Neural cell (in vitro differentiated cells): ENCODE measurements at regions not wholly inside any gene's neighbourhood (a gene's known extent, or its start where the extent isn't known, plus 50 kb on each side); places are given as distances from the start of the nearest gene placed in this dataset.

ENCODE experiments used
- H2AFZ ChIP-seq: fragments of 200-600, 300-800 bp; sonication (generic), shearing (Covaris generic); 2 replicates; pipeline ENCODE4 v1.6.0; 2014; ENCODE audit warnings: low read depth, mild to moderate bottlenecking, antibody characterized with exemption, low read length, moderate library complexity
- H3F3A ChIP-seq: fragments of 200-600 bp; shearing (Covaris generic); 2 replicates; pipeline ENCODE4 v1.6.1; 2016; ENCODE audit warnings: mild to moderate bottlenecking, moderate library complexity, mixed read lengths, antibody characterized with exemption, low read length; ENCODE audit not compliant: insufficient read depth, poor library complexity, severe bottlenecking
- H3K27ac ChIP-seq: fragments of 200-600, 300-800 bp; sonication (generic), shearing (Covaris generic); 2 replicates; pipeline ENCODE4 v1.5.1; 2014; ENCODE audit warnings: mild to moderate bottlenecking, low read length, moderate library complexity
- H3K27me3 ChIP-seq: fragments of 300-800, 200-600 bp; sonication (generic), shearing (Covaris generic); 2 replicates; pipeline ENCODE4 v1.6.0; 2014; ENCODE audit warnings: mild to moderate bottlenecking, low read depth, low read length, moderate library complexity; ENCODE audit not compliant: insufficient read depth
- H3K36me3 ChIP-seq: fragments of 300-800, 200-600 bp; sonication (generic), shearing (Covaris generic); 2 replicates; pipeline ENCODE4 v1.5.1; 2014; ENCODE audit warnings: mild to moderate bottlenecking, antibody characterized with exemption, low read length, moderate library complexity; ENCODE audit not compliant: insufficient read depth
- H3K4me2 ChIP-seq: fragments of 300-800, 200-600 bp; sonication (generic), shearing (Covaris generic); 2 replicates; pipeline ENCODE4 v1.6.0; 2014; ENCODE audit warnings: mild to moderate bottlenecking, low read length
- H3K4me3 ChIP-seq: fragments of 300-800, 200-600 bp; sonication (generic), shearing (Covaris generic); 2 replicates; pipeline ENCODE4 v1.5.1; 2014; ENCODE audit warnings: mild to moderate bottlenecking, low read length, moderate library complexity
- H3K79me2 ChIP-seq: fragments of 200-600 bp; shearing (Covaris generic); replicated peaks from 2 replicates; pipeline ENCODE4 v1.6.0; 2014; ENCODE audit warnings: mild to moderate bottlenecking, low read length, moderate library complexity; ENCODE audit not compliant: insufficient read depth
- H3K9ac ChIP-seq: fragments of 300-800, 200-600 bp; sonication (generic), shearing (Covaris generic); 2 replicates; pipeline ENCODE4 v1.6.1; 2016; ENCODE audit warnings: mild to moderate bottlenecking, low read length, mixed read lengths
- H3K9me2 ChIP-seq: fragments of 200-600 bp; shearing (Covaris generic); 2 replicates; pipeline ENCODE4 v1.6.1; 2016; ENCODE audit warnings: mild to moderate bottlenecking, low read length, mixed read lengths; ENCODE audit not compliant: insufficient read depth
- H3K9me3 ChIP-seq: fragments of 200-600, 300-800 bp; sonication (generic), shearing (Covaris generic); 2 replicates; pipeline ENCODE4 v1.6.1; 2016; ENCODE audit warnings: mild to moderate bottlenecking, mixed run types, low read length, moderate library complexity, mixed read lengths
- H4K20me1 ChIP-seq: fragments of 200-600 bp; shearing (Covaris generic); 2 replicates; pipeline ENCODE4 v1.6.1; 2016; ENCODE audit warnings: mild to moderate bottlenecking, mixed run types; ENCODE audit not compliant: insufficient read depth
- EP300 ChIP-seq: fragments of 450-650 bp; conservative IDR thresholded peaks from 2 replicates; pipeline ENCODE4 v1.6.1; 2014; ENCODE audit warnings: antibody characterized with exemption, mild to moderate bottlenecking, moderate library complexity; ENCODE audit not compliant: poor library complexity, severe bottlenecking
- EZH2 ChIP-seq: fragments of 200-600, 300-800 bp; shearing (Covaris generic), sonication (generic); IDR thresholded peaks from 2 replicates; pipeline ENCODE4 v1.6.1; 2014; ENCODE audit warnings: antibody characterized with exemption, low read length, borderline replicate concordance, mild to moderate bottlenecking; ENCODE audit not compliant: insufficient read depth, poor library complexity, severe bottlenecking
- MXI1 ChIP-seq: fragments of 450-650 bp; conservative IDR thresholded peaks from 2 replicates; pipeline ENCODE4 v1.6.1; 2014; ENCODE audit warnings: antibody characterized with exemption, mild to moderate bottlenecking; ENCODE audit not compliant: poor library complexity, severe bottlenecking
- POLR2AphosphoS5 ChIP-seq: IDR thresholded peaks from 2 replicates; pipeline ENCODE4 v1.6.1; 2012
- RAD21 ChIP-seq: fragments of 450-650 bp; conservative IDR thresholded peaks from 2 replicates; pipeline ENCODE4 v1.6.1; 2014; ENCODE audit warnings: antibody characterized with exemption, mild to moderate bottlenecking, moderate library complexity
- SMC3 ChIP-seq: fragments of 450-650 bp; conservative IDR thresholded peaks from 2 replicates; pipeline ENCODE4 v1.6.1; 2014; ENCODE audit warnings: antibody characterized with exemption, mild to moderate bottlenecking, moderate library complexity; ENCODE audit not compliant: poor library complexity
- TAF1 ChIP-seq: IDR thresholded peaks from 2 replicates; pipeline ENCODE4 v1.6.1; 2012; ENCODE audit warnings: low read depth
- TF ChIP-seq, protein P1 (sequence below): fragments of 450-650 bp; IDR thresholded peaks from 2 replicates; pipeline ENCODE4 v1.5.1; 2014; ENCODE audit warnings: antibody characterized with exemption, mild to moderate bottlenecking, moderate library complexity; ENCODE audit not compliant: poor library complexity, severe bottlenecking
- TF ChIP-seq, protein P2 (sequence below): IDR thresholded peaks from 2 replicates; pipeline ENCODE4 v1.6.1; 2012; ENCODE audit warnings: borderline replicate concordance

DNA sequence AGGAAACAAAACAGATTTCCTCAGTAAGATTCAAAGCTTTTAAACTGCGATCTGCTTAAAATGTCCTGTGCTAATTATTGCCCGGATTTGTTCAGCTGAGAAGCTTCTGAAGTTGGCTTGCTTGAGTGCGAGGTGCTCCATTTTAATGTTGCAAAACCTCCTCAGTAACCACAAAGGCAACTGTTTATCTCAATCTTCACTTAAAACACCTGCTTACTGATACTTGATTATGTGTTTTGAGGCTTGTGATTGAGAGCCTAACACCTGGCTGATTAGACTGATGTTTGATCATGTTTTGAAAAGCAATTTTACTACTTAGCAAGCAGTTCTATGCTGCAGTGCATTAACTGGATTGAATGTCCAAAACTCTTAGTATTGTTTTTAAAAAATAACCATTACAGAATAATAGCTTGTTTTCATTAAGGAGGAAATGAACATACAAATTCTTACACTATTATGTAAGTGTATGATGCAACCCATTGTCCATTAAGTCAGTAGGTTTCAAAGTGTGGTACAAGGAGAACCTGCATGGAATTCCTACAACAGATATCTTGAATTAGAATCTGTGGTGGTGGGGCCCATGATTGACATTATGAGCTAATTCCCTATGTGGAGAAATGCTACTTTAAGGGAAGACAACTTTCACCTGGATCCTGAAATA, 96.9 kb upstream of the FAM180A start:
- TF ChIP-seq, protein P1, sequence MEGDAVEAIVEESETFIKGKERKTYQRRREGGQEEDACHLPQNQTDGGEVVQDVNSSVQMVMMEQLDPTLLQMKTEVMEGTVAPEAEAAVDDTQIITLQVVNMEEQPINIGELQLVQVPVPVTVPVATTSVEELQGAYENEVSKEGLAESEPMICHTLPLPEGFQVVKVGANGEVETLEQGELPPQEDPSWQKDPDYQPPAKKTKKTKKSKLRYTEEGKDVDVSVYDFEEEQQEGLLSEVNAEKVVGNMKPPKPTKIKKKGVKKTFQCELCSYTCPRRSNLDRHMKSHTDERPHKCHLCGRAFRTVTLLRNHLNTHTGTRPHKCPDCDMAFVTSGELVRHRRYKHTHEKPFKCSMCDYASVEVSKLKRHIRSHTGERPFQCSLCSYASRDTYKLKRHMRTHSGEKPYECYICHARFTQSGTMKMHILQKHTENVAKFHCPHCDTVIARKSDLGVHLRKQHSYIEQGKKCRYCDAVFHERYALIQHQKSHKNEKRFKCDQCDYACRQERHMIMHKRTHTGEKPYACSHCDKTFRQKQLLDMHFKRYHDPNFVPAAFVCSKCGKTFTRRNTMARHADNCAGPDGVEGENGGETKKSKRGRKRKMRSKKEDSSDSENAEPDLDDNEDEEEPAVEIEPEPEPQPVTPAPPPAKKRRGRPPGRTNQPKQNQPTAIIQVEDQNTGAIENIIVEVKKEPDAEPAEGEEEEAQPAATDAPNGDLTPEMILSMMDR, result no peak
- TF ChIP-seq, protein P2, sequence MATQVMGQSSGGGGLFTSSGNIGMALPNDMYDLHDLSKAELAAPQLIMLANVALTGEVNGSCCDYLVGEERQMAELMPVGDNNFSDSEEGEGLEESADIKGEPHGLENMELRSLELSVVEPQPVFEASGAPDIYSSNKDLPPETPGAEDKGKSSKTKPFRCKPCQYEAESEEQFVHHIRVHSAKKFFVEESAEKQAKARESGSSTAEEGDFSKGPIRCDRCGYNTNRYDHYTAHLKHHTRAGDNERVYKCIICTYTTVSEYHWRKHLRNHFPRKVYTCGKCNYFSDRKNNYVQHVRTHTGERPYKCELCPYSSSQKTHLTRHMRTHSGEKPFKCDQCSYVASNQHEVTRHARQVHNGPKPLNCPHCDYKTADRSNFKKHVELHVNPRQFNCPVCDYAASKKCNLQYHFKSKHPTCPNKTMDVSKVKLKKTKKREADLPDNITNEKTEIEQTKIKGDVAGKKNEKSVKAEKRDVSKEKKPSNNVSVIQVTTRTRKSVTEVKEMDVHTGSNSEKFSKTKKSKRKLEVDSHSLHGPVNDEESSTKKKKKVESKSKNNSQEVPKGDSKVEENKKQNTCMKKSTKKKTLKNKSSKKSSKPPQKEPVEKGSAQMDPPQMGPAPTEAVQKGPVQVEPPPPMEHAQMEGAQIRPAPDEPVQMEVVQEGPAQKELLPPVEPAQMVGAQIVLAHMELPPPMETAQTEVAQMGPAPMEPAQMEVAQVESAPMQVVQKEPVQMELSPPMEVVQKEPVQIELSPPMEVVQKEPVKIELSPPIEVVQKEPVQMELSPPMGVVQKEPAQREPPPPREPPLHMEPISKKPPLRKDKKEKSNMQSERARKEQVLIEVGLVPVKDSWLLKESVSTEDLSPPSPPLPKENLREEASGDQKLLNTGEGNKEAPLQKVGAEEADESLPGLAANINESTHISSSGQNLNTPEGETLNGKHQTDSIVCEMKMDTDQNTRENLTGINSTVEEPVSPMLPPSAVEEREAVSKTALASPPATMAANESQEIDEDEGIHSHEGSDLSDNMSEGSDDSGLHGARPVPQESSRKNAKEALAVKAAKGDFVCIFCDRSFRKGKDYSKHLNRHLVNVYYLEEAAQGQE, result no peak
- no peak for TF ChIP-seq RAD21
- no peak for TF ChIP-seq EZH2
- no peak for TF ChIP-seq EP300
- TF ChIP-seq TAF1, result no peak
- no peak for TF ChIP-seq SMC3
- TF ChIP-seq MXI1, result no peak
- no peak for TF ChIP-seq POLR2AphosphoS5
- no peak overlapping the region for H3K27ac ChIP-seq
- no peaks in the 10 kb centered on the region for H3K9me3 ChIP-seq
- H3K4me2 ChIP-seq, result no peak overlapping the region
- no peaks in the 10 kb centered on the region for H4K20me1 ChIP-seq
- H3K36me3 ChIP-seq, result no peaks in the 10 kb centered on the region
- no peaks in the 10 kb centered on the region for H3F3A ChIP-seq
- H3K79me2 ChIP-seq, result no peaks in the 10 kb centered on the region
- no peaks in the 10 kb centered on the region for H3K27me3 ChIP-seq
- no peak overlapping the region for H3K4me3 ChIP-seq
- no peaks in the 10 kb centered on the region for H3K9me2 ChIP-seq
- H3K9ac ChIP-seq, result no peak overlapping the region
- H2AFZ ChIP-seq, result no peak overlapping the region

DNA sequence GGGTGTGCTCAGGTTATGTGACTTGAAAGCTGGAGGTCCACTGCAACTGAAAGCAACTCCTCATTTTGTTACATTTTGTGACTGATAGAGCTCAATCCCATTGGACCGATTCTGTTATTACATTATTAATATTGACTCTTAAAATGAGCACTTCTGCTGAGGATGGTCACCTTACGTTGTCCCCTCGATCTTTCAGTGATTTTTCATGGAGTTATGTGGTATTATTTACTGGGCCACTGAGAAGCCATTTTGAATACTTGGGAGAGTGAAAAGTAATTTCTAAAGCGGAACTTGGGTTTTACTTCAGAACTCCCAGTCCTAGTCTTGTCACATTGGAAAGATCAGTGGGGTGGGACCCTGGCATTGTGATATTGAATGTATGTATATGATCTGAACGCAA, 96.3 kb upstream of the FAM180A start:
- H3K9me3 ChIP-seq, result no peaks in the 10 kb centered on the region
- H3F3A ChIP-seq, result no peaks in the 10 kb centered on the region
- no peaks in the 10 kb centered on the region for H3K27me3 ChIP-seq
- H3K4me2 ChIP-seq, result no peak overlapping the region
- no peaks in the 10 kb centered on the region for H3K36me3 ChIP-seq
- no peaks in the 10 kb centered on the region for H3K79me2 ChIP-seq
- H3K9ac ChIP-seq, result no peak overlapping the region
- no peak overlapping the region for H2AFZ ChIP-seq
- H3K27ac ChIP-seq, result no peak overlapping the region
- no peak for TF ChIP-seq SMC3
- no peak for TF ChIP-seq TAF1
- no peak for TF ChIP-seq POLR2AphosphoS5
- TF ChIP-seq, protein P2, result no peak
- TF ChIP-seq MXI1, result no peak
- TF ChIP-seq, protein P1, result no peak
- no peak for TF ChIP-seq EZH2
- no peak for TF ChIP-seq RAD21
- no peak for TF ChIP-seq EP300
- H3K9me2 ChIP-seq, result no peaks in the 10 kb centered on the region
- no peak overlapping the region for H3K4me3 ChIP-seq
- no peaks in the 10 kb centered on the region for H4K20me1 ChIP-seq
